ENCODE measurements at regions not wholly inside any gene's neighbourhood (a gene's known extent, or its start where the extent isn't known, plus 50 kb on each side); places are given as distances from the start of the nearest gene placed in this dataset.

GRCh38 chr1:217109928-217110327 lies 386.7 kb upstream of the ESRRG start:
- TF ChIP-seq CTCF (IDR thresholded peaks at IDR 0.05; ENCODE audit: low read depth, low read length) (no peak), EZH2phosphoT487 (IDR thresholded peaks at IDR 0.05; ENCODE audit: low read depth) (no peak)

Data from OCI-LY3 (cell line).